ENCODE measurements at regions not wholly inside any gene's neighbourhood (a gene's known extent, or its start where the extent isn't known, plus 50 kb on each side); places are given as distances from the start of the nearest gene placed in this dataset.
"Not testable (repeated sequence)": the region's sequence is repeated elsewhere in the genome, so short reads cannot be mapped to it uniquely, and the experiment has no call there.

- DNase-seq = no peak
- no peaks in the 10 kb centered on the region for H3K4me1 ChIP-seq (ENCODE audit: control insufficient read depth in 5 of 5, insufficient read depth in 5 of 5, low read length in 5 of 5)
- no peak overlapping the region for H3K9ac ChIP-seq (ENCODE audit: insufficient read depth in 1 of 2, low read length in 2 of 2)
- no peaks in the 10 kb centered on the region for H3K36me3 ChIP-seq (ENCODE audit: control insufficient read depth in 4 of 4, insufficient read depth in 4 of 4, low read length in 4 of 4)
- H3K9me3 ChIP-seq (ENCODE audit: control insufficient read depth in 4 of 4, insufficient read depth in 3 of 4, low read length in 3 of 4) = no peaks in the 10 kb centered on the region
- ATAC-seq (ENCODE audit: insufficient read depth, low FRiP score) = no peak
- no peak for TF ChIP-seq CTCF (IDR thresholded peaks at IDR 0.05; ENCODE audit: control extremely low read depth, extremely low read depth)
- no peaks in the 10 kb centered on the region for H3K27me3 ChIP-seq (ENCODE audit: control insufficient read depth in 3 of 3, insufficient read depth in 3 of 3, low read length in 2 of 3)
- no peak overlapping the region for H3K4me3 ChIP-seq
- H3K27ac ChIP-seq (ENCODE audit: low read depth in 1 of 2, low read length in 1 of 2) = no peak overlapping the region
These were observed 372.6 kb upstream of the ATP11B start for GRCh38 chr3:182420741-182421140.

GRCh38 chr3:182424006-182424405 lies 369.3 kb upstream of the ATP11B start:
- 92 to 95% methylated on average over 3 of the region's 3 CpGs for WGBS, 2 donors
- no peak for TF ChIP-seq CTCF (IDR thresholded peaks at IDR 0.05; ENCODE audit: control extremely low read depth, extremely low read depth)
- no peak for DNase-seq

DNA sequence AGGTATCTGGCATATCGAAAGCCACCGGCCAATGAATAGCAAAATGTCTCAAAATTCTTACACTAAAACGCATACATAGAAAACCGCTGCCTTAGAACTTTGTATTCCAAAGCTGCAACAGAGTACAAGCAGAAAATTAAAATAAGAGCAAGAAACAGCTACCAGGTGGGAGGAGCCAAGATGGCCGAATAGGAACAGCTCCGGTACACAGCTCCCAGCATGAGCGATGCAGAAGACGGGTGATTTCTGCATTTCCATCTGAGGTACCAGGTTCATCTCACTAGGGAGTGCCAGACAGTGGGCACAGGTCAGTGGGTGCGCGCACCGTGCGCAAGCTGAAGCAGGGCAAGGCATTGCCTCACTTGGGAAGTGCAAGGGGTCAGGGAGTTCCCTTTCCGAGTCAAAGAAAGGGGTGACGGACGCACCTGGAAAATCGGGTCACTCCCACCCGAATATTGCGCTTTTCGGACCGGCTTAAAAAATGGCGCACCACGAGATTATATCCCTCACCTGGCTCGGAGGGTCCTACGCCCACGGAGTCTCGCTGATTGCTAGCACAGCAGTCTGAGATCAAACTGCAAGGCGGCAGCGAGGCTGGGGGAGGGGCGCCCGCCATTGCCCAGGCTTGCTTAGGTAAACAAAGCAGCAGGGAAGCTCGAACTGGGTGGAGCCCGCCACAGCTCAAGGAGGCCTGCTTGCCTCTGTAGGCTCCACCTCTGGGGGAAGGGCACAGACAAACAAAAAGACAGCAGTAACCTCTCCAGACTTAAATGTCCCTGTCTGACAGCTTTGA lies 367.2 kb upstream of the ATP11B start:
- H3K27ac ChIP-seq (ENCODE audit: low read depth in 1 of 2, low read length in 1 of 2); H3K9ac ChIP-seq (ENCODE audit: insufficient read depth in 1 of 2, low read length in 2 of 2); ATAC-seq (ENCODE audit: insufficient read depth, low FRiP score); H3K4me3 ChIP-seq; H3K9me3 ChIP-seq (ENCODE audit: control insufficient read depth in 4 of 4, insufficient read depth in 3 of 4, low read length in 3 of 4); H3K4me1 ChIP-seq (ENCODE audit: control insufficient read depth in 5 of 5, insufficient read depth in 5 of 5, low read length in 5 of 5); H3K36me3 ChIP-seq (ENCODE audit: control insufficient read depth in 4 of 4, insufficient read depth in 4 of 4, low read length in 4 of 4); DNase-seq; H3K27me3 ChIP-seq (ENCODE audit: control insufficient read depth in 3 of 3, insufficient read depth in 3 of 3, low read length in 2 of 3): not testable (repeated sequence)
- 84 to 85% methylated on average over 18 to 30 of the region's 32 CpGs for WGBS, 2 donors

More at GRCh38 chr3:182424006-182424405, 369.3 kb upstream of the ATP11B start:
- no peaks in the 10 kb centered on the region for H3K9me3 ChIP-seq (ENCODE audit: control insufficient read depth in 4 of 4, insufficient read depth in 3 of 4, low read length in 3 of 4)
- no peaks in the 10 kb centered on the region for H3K4me1 ChIP-seq (ENCODE audit: control insufficient read depth in 5 of 5, insufficient read depth in 5 of 5, low read length in 5 of 5)
- no peak overlapping the region for H3K27ac ChIP-seq (ENCODE audit: low read depth in 1 of 2, low read length in 1 of 2)
- H3K36me3 ChIP-seq (ENCODE audit: control insufficient read depth in 4 of 4, insufficient read depth in 4 of 4, low read length in 4 of 4) = no peaks in the 10 kb centered on the region
- H3K27me3 ChIP-seq (ENCODE audit: control insufficient read depth in 3 of 3, insufficient read depth in 3 of 3, low read length in 2 of 3) = no peaks in the 10 kb centered on the region
- no peak for ATAC-seq (ENCODE audit: insufficient read depth, low FRiP score)
- no peak overlapping the region for H3K4me3 ChIP-seq
- no peak overlapping the region for H3K9ac ChIP-seq (ENCODE audit: insufficient read depth in 1 of 2, low read length in 2 of 2)

GRCh38 chr3:182431972-182432371 lies 361.3 kb upstream of the ATP11B start:
- not testable (repeated sequence) for H3K4me3 ChIP-seq; H3K9me3 ChIP-seq (ENCODE audit: control insufficient read depth in 4 of 4, insufficient read depth in 3 of 4, low read length in 3 of 4); H3K36me3 ChIP-seq (ENCODE audit: control insufficient read depth in 4 of 4, insufficient read depth in 4 of 4, low read length in 4 of 4); H3K27me3 ChIP-seq (ENCODE audit: control insufficient read depth in 3 of 3, insufficient read depth in 3 of 3, low read length in 2 of 3); H3K9ac ChIP-seq (ENCODE audit: insufficient read depth in 1 of 2, low read length in 2 of 2); H3K27ac ChIP-seq (ENCODE audit: low read depth in 1 of 2, low read length in 1 of 2); ATAC-seq (ENCODE audit: insufficient read depth, low FRiP score); H3K4me1 ChIP-seq (ENCODE audit: control insufficient read depth in 5 of 5, insufficient read depth in 5 of 5, low read length in 5 of 5); DNase-seq
- WGBS, 2 donors = 90 to 98% methylated on average over 6 of the region's 6 CpGs
